ENCODE measurements at regions not wholly inside any gene's neighbourhood (a gene's known extent, or its start where the extent isn't known, plus 50 kb on each side); places are given as distances from the start of the nearest gene placed in this dataset.
A peak's percentile ranks its signal among the peaks of the same experiment; 100 is the strongest.

DNA sequence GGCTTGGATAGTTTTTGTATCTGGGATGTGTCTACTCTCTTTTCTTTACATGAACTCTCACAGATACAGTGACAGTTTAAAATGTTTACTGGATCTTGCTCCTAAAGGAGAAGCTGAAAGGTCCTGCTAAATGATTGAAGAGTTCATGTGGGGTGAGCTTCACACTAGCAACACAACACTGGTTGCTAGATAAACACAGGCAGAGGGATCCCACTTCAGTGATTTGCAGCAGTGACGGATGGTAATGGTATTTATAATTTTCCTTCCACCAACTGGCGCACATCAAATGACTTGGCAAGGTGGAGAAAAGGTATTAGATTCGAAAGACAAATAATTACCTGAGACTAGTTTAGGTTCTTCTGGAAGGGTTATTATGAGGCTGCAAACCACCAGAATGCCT lies 270.2 kb downstream of the TBX15 start:
- peak; percentile 45 for DNase-seq

DNA sequence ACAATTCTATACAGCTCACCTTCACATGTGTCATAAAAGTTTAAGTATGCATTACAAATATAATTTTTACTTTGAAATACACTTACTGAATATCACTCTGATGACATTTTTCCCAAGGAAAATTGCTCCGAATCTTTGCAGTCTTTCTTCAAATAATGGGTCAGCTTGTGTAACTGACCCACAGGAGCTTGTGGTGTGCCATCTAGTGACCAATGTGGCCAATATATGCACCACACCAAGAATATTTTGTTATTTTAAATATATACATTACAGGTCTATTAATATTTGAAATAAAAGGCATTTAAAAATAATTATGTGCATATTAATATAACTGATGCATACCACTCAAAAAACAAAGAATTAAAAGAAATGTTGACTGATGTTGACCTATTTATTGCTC lies 271.4 kb downstream of the TBX15 start:
- DNase-seq: no peak

DNA sequence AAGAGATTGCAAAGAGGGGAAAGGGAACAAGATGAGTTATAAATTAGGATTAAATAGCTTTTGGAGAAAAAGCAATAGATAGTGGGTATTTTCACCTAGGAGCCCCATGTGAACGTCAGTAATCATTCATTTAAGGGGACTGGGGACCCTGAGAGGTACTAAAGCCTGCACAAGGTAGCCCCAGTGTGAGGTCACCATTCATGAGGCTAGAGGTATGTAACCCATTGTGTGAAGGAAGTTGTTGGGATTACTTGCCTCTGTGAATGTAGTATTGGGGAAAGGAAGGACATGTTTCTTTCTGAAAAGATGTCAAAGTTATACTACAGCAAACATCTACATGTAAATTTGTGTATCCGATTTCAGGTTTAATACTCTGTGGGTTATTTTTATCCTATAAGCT lies 276.8 kb downstream of the TBX15 start:
- DNase-seq: no peak

DNA sequence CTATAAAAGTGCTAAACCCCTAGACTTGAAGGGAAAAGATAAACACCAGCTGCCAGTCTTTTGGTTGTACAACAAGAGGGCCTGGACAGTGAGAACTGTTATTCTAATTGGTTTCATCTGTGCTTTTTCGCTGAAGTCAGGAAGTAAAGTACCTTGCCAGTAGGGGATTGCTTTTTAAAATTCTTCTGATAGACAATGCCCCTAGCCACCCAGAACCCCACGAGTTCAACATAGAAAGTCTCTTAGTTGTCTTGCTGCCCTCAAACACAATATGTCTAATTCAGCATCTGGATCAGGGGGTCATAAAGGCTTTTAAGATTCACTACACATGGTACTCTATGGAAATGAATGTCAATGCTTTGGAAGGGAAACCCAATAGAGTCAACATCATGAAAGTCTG lies 289.2 kb downstream of the TBX15 start:
- no peak for DNase-seq

DNA sequence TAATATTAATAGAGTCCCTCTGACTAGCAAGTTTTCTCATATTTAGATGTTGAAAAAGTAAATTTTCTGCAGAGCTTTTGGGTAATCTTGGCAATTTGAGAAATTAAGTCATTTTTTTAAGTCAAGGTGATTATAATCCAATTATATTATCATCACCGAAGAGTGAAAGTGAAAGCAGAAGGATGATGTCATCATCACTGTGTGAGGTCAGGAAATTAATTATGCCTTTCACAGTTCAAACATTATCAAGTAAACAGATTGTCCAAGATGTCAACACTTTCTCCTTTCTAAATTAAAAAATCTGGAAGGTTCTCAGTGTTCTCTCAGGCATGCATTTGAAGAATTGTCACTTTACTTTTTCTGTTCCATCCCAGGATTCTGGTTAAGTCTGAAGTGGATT lies 296.0 kb downstream of the TBX15 start:
- no peak for DNase-seq

DNA sequence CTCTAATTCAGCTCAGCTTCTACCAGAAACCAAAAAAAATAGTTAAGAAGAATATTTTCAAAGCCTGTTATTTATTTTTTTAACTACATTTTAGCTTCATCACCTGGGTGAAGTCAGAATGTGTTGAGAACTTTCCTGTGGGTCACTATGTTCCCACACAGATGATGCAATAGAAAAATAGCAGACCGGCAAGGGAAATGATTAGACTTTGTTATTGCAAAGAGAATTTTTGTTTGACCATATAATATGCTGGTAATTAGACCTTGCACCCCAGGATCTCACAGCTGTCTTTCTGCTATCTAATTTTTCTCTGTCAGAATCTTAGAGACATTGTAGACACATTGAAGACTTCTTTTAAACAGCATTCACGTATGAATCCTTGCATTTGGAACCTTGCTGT lies 299.3 kb downstream of the TBX15 start:
- no peak for DNase-seq

DNA sequence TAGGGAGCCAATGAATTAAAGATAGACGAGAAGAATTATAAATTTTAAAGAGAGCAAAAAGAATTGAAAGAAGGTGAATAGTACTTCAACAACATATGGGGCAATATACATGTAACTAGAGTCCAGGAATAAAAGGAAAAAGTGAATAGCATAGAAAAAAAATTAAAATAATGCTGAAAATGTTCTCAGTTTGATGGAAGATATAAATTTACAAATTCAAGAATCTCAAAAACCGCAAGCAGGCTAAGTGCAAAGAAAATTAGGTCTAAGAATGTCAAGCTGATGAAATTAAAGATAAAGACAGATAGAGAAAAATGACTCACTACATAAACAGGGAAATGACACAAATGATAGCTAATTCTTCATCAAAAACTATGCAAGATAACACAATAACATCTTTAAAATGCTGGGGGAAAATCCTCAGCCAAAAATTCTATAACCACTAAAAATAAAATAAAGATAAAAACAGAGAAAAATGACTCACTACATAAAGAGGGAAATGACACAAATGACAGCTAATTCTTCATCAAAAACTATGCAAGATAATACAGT lies 326.3 kb downstream of the TBX15 start:
- DNase-seq: no peak

DNA sequence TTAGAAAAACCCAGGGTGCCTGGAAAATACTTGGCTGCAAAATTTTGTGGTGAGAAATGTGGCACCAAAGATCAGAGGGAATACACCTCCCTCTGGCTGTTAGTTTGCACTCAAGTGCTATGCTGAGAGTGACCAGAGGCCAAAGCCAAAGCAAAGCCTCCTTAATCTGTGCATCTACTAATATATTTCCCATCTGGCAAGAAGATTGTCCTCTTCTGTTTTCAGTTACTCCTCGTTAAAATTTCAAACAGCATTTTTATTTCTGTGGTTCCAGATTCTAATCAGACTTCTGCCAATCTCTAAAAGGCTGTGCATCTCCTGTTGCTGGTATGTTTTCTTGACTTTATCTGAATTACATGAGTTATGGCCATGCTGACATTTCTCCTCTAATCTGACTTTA lies 327.4 kb downstream of the TBX15 start:
- DNase-seq: no peak

DNA sequence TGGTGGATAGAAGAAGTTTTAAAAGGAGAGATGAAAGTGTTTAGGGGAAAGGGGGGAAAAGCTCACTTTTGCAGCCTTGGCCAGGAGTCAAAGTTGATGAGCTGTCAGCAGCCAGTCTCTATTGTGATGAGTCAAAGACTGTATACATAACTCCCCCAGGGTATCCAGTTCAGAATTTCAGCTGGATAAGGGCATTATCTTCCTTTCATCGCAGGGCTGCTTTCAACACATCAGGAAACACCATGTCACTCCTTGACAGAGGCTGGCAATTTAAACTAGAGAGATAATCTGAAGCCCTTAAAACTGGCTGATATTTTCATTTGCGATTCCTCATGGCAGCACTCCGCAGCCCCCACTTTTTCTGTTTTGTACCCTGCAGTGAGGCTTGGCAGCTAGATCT lies 328.5 kb downstream of the TBX15 start:
- no peak for DNase-seq

DNA sequence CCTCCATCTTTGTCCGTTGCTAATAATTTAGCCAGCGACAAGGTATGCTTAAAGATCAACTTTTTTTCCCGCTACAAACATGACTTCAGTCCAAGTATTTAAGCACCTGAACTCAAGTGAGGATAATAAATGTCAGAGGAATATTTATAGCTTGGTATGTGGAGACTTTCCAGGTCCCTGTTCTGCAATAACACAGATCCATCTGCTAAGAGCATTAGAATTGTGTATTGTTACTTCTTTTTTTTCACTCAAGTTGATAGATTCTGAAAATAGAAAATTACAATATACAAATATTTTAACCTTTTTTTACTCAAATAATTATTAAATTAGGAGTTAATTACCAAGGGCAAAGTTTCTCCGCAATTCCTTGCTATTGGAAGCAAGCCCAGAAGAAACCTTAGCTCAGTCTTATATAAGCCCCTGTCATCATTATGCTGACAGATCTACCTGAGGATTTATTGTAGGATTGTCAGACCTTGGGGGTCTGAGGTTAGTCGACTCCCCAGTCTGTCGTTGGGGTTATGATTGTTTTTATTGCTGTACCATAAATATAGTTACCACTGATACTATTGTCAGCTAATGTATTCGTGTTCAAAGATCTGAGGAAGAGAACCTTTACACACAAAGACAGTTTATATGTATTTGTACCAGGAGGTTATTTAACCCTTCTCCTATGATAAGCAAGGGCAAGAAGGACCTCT lies 337.9 kb downstream of the TBX15 start:
- DNase-seq: peak; percentile 36

DNA sequence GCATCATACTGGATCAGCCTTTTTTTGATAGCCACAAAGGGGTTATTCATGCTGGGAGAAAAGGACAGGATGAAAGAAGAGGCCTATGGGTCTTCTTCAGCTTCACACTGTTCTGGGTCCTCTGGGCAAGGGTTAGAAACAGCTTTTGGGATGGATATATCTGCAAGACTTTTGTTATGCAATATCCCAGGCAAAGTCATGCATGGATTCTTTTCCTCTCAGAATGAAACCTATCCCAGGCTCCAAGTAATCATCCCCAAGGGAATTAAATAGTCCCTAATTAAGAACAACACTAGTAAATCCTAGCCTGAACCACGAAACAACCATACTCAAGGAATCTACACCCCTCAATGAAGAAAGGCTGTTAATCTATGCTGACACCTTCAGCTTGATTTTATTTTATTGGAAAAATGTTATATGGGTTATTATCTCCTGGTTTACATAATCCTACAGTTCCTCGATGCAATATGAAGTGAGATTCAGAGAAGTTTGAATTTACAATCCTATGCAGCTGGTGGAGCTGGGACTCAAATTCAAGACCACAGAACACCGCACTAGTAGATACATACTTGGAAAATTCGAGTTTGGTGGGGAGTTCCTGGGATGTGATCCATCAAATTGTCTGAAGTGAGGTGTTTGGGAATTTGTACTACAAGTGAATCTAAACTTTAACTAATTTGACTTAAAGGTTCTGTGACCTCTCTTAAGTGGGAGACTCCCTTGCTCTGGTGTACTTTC lies 338.6 kb downstream of the TBX15 start:
- peak; percentile 4 for DNase-seq

DNA sequence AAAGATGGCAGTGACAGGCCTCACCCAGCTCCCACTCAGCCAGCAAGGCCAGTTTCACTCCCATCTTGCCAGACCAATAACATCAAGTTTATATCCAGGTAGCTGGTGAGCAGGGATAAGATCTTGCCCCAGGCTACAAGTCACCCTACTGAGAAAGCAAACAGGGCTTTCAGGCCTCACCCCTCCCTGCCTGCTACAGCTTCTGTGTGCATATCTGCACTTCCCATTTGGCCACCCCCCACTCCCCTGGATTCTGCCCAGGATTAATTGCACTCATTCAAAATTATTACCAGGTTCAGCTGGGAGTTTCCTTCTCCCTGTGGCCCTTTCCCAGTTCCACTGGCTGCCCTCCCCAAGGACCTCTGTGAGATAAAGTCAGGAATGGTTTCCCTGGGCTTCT lies 352.1 kb downstream of the TBX15 start:
- no peak for DNase-seq

DNA sequence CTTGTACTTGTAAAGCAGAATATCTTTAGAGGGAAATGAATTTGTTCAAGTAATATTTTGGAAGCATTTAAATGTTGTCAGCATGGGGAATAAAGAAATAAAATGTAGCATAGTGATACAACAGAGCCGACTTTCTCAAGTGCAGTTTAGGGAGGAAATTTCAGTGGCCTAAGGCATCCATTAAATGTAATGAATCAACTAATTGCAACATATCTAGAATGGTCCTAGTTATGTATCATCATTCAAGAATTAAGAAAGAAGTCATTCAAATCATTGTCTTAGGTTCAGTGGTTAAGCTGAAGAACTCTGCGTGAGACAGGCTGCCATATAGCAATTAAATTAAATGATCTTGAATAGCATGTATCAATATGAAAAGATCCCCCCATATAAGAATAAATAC lies 360.7 kb downstream of the TBX15 start:
- no peak for DNase-seq

DNA sequence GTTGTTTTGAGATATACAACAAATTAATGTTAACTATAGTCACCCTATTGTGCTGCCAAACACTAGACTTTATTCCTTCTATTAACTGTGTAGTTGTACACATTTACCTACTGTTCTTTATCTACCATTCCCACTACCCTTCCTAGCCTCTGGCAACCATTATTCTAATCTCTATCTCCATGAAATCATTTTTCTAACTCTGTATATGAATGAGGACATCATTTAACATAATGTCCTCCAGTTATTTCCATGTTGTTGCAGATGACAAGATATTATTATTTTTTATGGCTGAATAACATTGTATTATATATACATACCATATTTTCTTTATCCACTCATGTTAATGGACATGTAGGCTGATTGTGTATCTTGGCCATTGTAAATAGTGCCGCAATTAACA lies 366.3 kb downstream of the TBX15 start:
- no peak for DNase-seq

DNA sequence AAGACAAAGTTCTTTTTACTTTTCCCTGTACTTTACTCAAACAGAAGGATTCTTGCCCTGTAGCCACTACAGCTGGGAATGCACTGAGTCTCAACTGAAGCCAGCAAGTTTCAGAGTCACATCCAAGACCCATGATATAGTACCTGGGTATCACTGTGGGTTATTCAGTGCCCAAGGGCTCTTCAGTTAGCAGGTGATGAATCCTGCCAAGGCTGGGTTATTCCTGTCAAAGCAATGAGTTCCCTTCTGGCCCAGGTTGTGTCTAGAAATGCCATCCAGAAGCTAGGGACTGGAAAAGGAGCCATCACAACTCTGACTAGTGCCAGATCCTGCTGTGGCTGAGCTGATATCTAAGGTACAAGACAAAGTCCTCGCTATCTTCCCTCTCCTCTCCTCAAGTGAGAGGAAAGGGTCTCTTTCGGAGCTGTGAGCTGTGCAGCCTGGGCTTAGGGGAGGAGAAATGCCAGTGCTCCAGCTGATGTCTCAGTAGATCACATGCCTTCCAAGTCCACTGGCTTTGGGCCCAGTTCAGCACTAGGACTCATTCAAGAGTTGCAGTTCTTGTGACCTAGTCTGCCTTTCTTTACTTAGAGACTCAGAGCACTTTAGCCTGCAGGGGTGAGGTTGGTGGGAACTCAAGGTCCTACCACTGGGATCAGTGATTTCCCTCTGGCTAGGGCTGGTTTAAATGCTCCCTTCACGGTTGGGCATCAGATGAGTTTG lies 369.4 kb downstream of the TBX15 start:
- no peak for DNase-seq

DNA sequence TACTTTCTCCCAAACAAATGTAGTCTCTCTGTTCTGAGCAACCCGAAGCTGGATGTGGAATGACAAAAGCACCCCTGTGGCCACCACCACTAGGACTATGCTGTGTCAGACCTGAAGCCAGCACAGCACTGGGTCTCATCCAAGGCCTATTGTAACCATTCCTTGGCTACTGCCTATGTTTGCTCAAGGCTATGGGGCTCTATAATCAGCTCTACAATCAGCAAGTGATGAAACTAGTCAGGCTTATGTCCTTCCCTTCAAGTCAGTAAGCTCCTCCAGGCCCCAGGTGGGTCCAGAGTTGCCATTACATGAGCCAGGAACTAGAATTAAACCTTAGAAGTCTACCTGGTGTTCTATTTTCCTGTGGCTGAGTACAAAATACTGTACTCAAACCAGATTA lies 370.2 kb downstream of the TBX15 start:
- DNase-seq: no peak

DNA sequence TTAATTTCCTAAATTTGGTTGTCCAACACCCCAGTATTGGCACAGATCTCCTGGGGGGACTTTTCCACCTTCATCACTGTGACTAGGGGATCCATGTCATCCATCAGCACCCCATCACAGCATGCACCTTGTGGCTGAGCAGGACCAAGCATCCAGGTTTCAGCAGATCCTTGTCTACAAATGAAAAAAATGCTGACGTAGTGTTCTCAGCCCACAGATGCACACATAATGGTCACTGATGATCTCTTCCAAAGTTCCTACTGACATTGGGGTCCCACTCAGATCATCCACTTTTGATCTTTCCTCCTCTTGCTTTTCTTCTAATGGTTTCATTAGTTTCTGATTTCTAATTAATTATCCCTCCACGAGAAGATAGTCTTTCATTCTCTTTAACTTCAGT lies 373.1 kb downstream of the TBX15 start:
- no peak for DNase-seq

DNA sequence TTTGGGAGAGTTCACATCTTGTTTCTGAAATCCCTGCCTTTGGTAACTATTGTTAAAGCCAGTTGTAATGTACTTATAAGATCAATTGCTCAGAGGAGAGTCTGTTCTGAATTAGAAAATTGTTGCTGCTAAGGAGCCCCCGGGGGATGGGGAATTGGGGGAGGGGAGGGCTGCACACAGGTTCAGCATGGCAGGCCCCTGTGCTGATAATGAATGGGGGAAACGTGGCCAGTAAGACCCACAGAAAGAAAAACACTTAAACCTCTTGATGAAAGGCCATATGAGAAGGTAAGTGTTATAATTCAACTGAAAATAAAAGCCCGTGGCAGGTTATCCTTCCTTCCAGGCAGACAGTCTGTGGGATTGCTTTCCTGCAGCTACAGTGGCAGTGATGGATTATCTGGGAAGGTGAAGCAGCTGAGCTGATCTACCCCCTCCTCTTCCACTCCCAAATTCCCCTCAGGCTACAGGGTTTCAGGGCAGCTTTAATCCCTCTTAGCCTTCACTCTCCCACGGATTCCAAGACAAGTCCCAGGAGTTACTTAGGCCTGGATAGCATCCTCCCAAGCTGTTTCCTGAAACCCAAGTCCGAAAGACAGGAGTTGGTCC lies 398.8 kb downstream of the TBX15 start:
- DNase-seq: peak; percentile 31

DNA sequence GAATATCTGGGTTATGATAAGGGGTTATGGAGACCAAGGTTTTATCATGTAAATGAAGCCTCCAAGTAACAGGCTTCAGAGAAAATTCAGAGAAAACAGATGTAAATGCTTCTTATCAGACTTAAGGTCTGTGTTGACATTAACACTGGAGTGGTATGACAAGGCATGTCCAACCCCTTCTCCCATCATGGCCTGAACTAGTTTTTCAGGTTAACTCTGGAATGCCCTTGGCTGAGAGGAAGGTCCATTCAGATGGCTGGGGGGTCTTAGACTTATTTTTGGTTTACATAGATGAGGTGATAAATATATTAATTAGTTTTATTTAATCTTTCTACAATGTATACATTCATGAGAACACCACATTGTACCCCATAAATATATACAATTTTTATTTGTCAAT lies 399.6 kb downstream of the TBX15 start:
- DNase-seq: no peak

DNA sequence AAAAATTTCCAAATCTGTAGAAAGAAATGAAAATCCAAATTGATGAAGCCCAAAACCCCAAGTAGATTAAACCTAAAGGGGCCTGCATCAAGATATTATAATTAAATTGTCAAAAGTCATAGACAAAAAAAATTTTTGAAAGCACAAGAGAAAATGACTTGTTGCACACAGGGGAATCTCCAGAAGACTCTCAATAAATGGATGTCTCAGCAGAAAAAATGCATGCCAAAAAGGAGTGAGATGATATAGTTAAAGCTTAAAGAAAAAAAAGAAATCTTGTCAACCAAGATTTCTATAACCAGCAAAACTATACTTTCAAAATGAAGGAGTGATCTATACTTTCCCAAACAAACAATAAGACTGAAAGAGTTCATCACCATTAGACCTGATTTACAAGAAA lies 393.2 kb upstream of the SPAG17 start:
- no peak for DNase-seq

DNA sequence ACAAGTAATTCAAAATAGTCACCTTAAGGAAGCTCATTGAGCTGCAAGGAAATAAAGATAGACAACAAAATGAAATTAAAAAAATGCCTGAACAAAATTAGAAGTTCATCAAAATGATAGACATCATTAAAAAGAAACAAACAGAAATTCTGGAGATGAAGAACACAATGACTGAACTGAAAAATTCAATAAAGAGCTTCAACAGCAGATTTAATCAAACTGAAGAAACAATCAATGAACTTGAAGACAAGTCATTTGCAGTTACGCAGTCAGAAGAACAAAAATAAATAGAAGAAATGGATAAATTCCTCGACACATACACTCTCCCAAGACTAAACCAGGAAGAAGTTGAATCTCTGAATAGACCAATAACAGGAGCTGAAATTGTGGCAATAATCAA lies 390.0 kb upstream of the SPAG17 start:
- no peak for DNase-seq

DNA sequence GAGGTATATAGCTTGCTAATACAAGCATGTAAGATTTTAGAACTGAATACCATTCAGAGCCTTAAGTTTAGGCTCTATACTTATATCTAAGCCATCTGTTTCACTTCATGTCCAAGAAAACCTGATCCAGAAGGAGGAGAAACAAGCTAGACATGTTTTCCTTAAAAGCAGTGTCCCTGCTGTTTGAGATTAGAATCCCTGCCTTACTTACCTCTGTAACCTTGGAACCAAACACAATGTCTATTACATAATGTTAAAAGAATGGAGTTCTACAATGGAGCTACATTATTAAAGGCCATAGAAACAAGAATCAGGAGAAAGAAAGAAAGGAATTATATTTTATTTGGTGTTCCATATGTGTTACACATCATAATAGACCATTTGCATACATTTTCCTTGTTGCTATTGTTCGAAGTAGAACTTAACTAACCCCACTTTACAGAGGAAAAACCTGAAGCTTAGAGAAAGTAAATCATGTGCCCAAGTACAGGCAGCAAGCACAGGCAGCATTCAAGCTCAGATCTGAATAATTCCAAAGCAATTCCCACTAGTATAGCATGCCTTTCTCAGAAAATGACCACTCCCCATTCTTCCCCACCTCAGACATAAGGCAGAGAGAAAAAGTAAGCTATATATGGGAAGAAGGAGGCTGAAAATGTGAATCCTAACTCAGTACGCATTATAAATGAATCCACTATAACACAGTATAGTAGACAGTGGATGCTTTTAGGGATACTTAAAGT lies 380.1 kb upstream of the SPAG17 start:
- DNase-seq: no peak

Data from renal pelvis (tissue), 1 donor.